ENCODE measurements at regions not wholly inside any gene's neighbourhood (a gene's known extent, or its start where the extent isn't known, plus 50 kb on each side); places are given as distances from the start of the nearest gene placed in this dataset.
"Not testable (repeated sequence)": the region's sequence is repeated elsewhere in the genome, so short reads cannot be mapped to it uniquely, and the experiment has no call there.

- no peak for DNase-seq
Observed at GRCh38 chrX:145393702-145394235, 146.5 kb downstream of the SPANXN1 start.

- DNase-seq = no peak
Observed at GRCh38 chrX:145394344-145394743, 147.0 kb downstream of the SPANXN1 start.

- DNase-seq = no peak
Observed at GRCh38 chrX:145396612-145397011, 149.3 kb downstream of the SPANXN1 start.

- peak in 1 of 2 donors; percentile 17 for DNase-seq
Observed at GRCh38 chrX:145405012-145405411, 157.7 kb downstream of the SPANXN1 start.

GRCh38 chrX:145410622-145411021 lies 163.3 kb downstream of the SPANXN1 start:
- no peak for DNase-seq

GRCh38 chrX:145436211-145436610 lies 188.9 kb downstream of the SPANXN1 start:
- DNase-seq = not testable (repeated sequence)

- DNase-seq = no peak
Observed at GRCh38 chrX:145464650-145465049, 217.3 kb downstream of the SPANXN1 start.

GRCh38 chrX:145475725-145476124 lies 228.4 kb downstream of the SPANXN1 start:
- no peak for DNase-seq

- DNase-seq = no peak
Observed at GRCh38 chrX:145484740-145485139, 237.4 kb downstream of the SPANXN1 start.

GRCh38 chrX:145502670-145503069 lies 255.4 kb downstream of the SPANXN1 start:
- DNase-seq = no peak

- no peak for DNase-seq
Observed at GRCh38 chrX:145506214-145506613, 258.9 kb downstream of the SPANXN1 start.

- peak in 1 of 2 donors; percentile 0 for DNase-seq
Observed at GRCh38 chrX:145524931-145525330, 277.6 kb downstream of the SPANXN1 start.

GRCh38 chrX:145532176-145532780 lies 285.0 kb downstream of the SPANXN1 start:
- no peak for DNase-seq

- no peak for DNase-seq
Observed at GRCh38 chrX:145533534-145533933, 284.1 kb upstream of the SLITRK2 start.

- no peak for DNase-seq
Observed at GRCh38 chrX:145549496-145549895, 268.1 kb upstream of the SLITRK2 start.

GRCh38 chrX:145552643-145553042 lies 265.0 kb upstream of the SLITRK2 start:
- DNase-seq = no peak

GRCh38 chrX:145553702-145554101 lies 263.9 kb upstream of the SLITRK2 start:
- DNase-seq = no peak

GRCh38 chrX:145563159-145563558 lies 254.5 kb upstream of the SLITRK2 start:
- no peak for DNase-seq

- no peak for DNase-seq
Observed at GRCh38 chrX:145609951-145610511, 207.6 kb upstream of the SLITRK2 start.

- DNase-seq = no peak
Observed at GRCh38 chrX:145613894-145614293, 203.7 kb upstream of the SLITRK2 start.

GRCh38 chrX:145620666-145621065 lies 197.0 kb upstream of the SLITRK2 start:
- DNase-seq = no peak

- no peak for DNase-seq
Observed at GRCh38 chrX:145623453-145623852, 194.2 kb upstream of the SLITRK2 start.

GRCh38 chrX:145630081-145630480 lies 187.5 kb upstream of the SLITRK2 start:
- no peak for DNase-seq

- DNase-seq = no peak
Observed at GRCh38 chrX:145630806-145631435, 186.7 kb upstream of the SLITRK2 start.

All from hippocampal formation (tissue), 2 donors.